ENCODE measurements at regions not wholly inside any gene's neighbourhood (a gene's known extent, or its start where the extent isn't known, plus 50 kb on each side); places are given as distances from the start of the nearest gene placed in this dataset.

GRCh38 chr18:72233106-72233505 is 311.0 kb downstream of the CBLN2 start:
- Histone ChIP-seq H3K27me3 (no peaks in the 10 kb centered on the region), H4K20me1 (ENCODE audit: insufficient read depth, poor library complexity, severe bottlenecking) (no peaks in the 10 kb centered on the region), H3K9me3 (ENCODE audit: low read depth) (no peaks in the 10 kb centered on the region), H3K79me2 (no peaks in the 10 kb centered on the region), H3K27ac (no peak overlapping the region), H3K9me2 (replicated peaks; ENCODE audit: insufficient read depth) (no peaks in the 10 kb centered on the region), H3K4me2 (no peak overlapping the region), H3K4me1 (ENCODE audit: insufficient read depth) (no peaks in the 10 kb centered on the region), H2AFZ (no peak overlapping the region), H3K4me3 (no peak overlapping the region), H3K36me3 (replicated peaks; ENCODE audit: insufficient read depth, low read depth) (no peaks in the 10 kb centered on the region)
- 52% methylated on average over 4 of the region's 4 CpGs for WGBS (ENCODE audit: low lambda C conversion rate, missing lambda C conversion rate)
- no peak for DNase-seq (ENCODE audit: low spot score)
- TF ChIP-seq EZH2phosphoT487 (IDR thresholded peaks at IDR 0.05; ENCODE audit: low read depth, severe bottlenecking, unreplicated experiment), result no peak
- TF ChIP-seq, protein P1, sequence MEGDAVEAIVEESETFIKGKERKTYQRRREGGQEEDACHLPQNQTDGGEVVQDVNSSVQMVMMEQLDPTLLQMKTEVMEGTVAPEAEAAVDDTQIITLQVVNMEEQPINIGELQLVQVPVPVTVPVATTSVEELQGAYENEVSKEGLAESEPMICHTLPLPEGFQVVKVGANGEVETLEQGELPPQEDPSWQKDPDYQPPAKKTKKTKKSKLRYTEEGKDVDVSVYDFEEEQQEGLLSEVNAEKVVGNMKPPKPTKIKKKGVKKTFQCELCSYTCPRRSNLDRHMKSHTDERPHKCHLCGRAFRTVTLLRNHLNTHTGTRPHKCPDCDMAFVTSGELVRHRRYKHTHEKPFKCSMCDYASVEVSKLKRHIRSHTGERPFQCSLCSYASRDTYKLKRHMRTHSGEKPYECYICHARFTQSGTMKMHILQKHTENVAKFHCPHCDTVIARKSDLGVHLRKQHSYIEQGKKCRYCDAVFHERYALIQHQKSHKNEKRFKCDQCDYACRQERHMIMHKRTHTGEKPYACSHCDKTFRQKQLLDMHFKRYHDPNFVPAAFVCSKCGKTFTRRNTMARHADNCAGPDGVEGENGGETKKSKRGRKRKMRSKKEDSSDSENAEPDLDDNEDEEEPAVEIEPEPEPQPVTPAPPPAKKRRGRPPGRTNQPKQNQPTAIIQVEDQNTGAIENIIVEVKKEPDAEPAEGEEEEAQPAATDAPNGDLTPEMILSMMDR (IDR thresholded peaks at IDR 0.05; ENCODE audit: poor library complexity), result no peak
- no peak for TF ChIP-seq EZH2 (IDR thresholded peaks at IDR 0.05; ENCODE audit: borderline replicate concordance)

DNA sequence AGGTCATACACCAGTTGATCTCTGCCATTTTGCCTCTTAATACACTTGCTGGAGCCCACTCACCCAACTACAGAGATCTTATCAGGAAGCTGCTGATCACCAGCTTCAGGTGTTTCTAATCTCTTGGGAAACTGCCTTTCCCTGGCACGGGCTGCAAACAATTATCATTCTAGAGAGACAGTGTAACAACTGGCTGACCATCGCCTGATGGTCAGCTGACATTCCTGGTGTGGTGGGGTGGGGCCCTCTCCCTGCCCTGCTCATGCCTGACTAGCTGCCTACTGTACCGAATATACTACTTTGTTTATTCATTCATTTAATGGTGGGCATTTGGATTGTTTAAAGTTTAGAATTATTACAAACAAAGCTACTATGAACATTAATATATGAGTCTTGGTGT is 311.5 kb downstream of the CBLN2 start:
- WGBS (ENCODE audit: low lambda C conversion rate, missing lambda C conversion rate), result 63% methylated on average over 3 of the region's 3 CpGs
- H4K20me1 ChIP-seq (ENCODE audit: insufficient read depth, poor library complexity, severe bottlenecking), result no peaks in the 10 kb centered on the region
- no peaks in the 10 kb centered on the region for H3K9me3 ChIP-seq (ENCODE audit: low read depth)
- no peak for DNase-seq (ENCODE audit: low spot score)
- no peak overlapping the region for H3K4me3 ChIP-seq
- H3K4me2 ChIP-seq, result no peak overlapping the region
- no peak overlapping the region for H2AFZ ChIP-seq
- no peaks in the 10 kb centered on the region for H3K4me1 ChIP-seq (ENCODE audit: insufficient read depth)
- no peak overlapping the region for H3K27ac ChIP-seq
- H3K79me2 ChIP-seq, result no peaks in the 10 kb centered on the region
- TF ChIP-seq EZH2phosphoT487 (IDR thresholded peaks at IDR 0.05; ENCODE audit: low read depth, severe bottlenecking, unreplicated experiment) (no peak), EZH2 (IDR thresholded peaks at IDR 0.05; ENCODE audit: borderline replicate concordance) (no peak)
- TF ChIP-seq, protein P1 (IDR thresholded peaks at IDR 0.05; ENCODE audit: poor library complexity), result no peak
- no peaks in the 10 kb centered on the region for H3K36me3 ChIP-seq (replicated peaks; ENCODE audit: insufficient read depth, low read depth)
- H3K27me3 ChIP-seq, result no peaks in the 10 kb centered on the region
- no peaks in the 10 kb centered on the region for H3K9me2 ChIP-seq (replicated peaks; ENCODE audit: insufficient read depth)

GRCh38 chr18:72225958-72226357 is 318.2 kb downstream of the CBLN2 start:
- Histone ChIP-seq H3K36me3 (replicated peaks; ENCODE audit: insufficient read depth, low read depth) (no peaks in the 10 kb centered on the region), H3K9me2 (replicated peaks; ENCODE audit: insufficient read depth) (no peaks in the 10 kb centered on the region), H3K4me1 (ENCODE audit: insufficient read depth) (no peaks in the 10 kb centered on the region), H3K27me3 (no peaks in the 10 kb centered on the region), H4K20me1 (ENCODE audit: insufficient read depth, poor library complexity, severe bottlenecking) (no peaks in the 10 kb centered on the region), H3K4me2 (no peak overlapping the region), H3K4me3 (no peak overlapping the region), H2AFZ (no peak overlapping the region), H3K27ac (no peak overlapping the region), H3K9me3 (ENCODE audit: low read depth) (no peaks in the 10 kb centered on the region), H3K79me2 (no peaks in the 10 kb centered on the region)
- no peak for DNase-seq (ENCODE audit: low spot score)
- whole genome bisulfite sequencing (ENCODE audit: low lambda C conversion rate, missing lambda C conversion rate), result 73% methylated on average over 4 of the region's 4 CpGs
- TF ChIP-seq, protein P1 (IDR thresholded peaks at IDR 0.05; ENCODE audit: poor library complexity), result no peak
- TF ChIP-seq EZH2 (IDR thresholded peaks at IDR 0.05; ENCODE audit: borderline replicate concordance) (no peak), EZH2phosphoT487 (IDR thresholded peaks at IDR 0.05; ENCODE audit: low read depth, severe bottlenecking, unreplicated experiment) (no peak)

DNA sequence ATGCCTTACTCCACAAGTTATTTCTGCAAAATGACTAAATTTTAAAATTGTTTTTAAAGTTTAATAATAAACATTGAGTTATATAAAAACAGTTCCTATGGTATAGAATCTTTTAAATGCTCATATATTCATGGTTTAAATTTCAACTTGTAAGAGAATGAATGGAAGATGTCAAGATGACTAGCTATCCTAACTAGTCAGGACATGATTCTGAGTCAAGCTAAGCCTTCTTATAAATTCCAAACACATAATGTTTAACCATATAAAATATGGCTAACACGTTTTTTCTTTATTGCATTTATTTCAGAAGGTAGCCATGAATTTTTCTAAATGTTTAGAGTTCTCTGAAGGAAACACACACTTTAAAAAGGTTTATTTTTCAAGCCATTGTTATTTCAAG is 320.4 kb downstream of the CBLN2 start:
- H3K4me3 ChIP-seq, result no peak overlapping the region
- H3K9me2 ChIP-seq (replicated peaks; ENCODE audit: insufficient read depth), result no peaks in the 10 kb centered on the region
- no peaks in the 10 kb centered on the region for H3K79me2 ChIP-seq
- no peaks in the 10 kb centered on the region for H3K36me3 ChIP-seq (replicated peaks; ENCODE audit: insufficient read depth, low read depth)
- no peaks in the 10 kb centered on the region for H3K27me3 ChIP-seq
- H2AFZ ChIP-seq, result no peak overlapping the region
- TF ChIP-seq, protein P1 (IDR thresholded peaks at IDR 0.05; ENCODE audit: poor library complexity), result no peak
- TF ChIP-seq EZH2phosphoT487 (IDR thresholded peaks at IDR 0.05; ENCODE audit: low read depth, severe bottlenecking, unreplicated experiment) (no peak), EZH2 (IDR thresholded peaks at IDR 0.05; ENCODE audit: borderline replicate concordance) (no peak)
- DNase-seq (ENCODE audit: low spot score), result no peak
- H4K20me1 ChIP-seq (ENCODE audit: insufficient read depth, poor library complexity, severe bottlenecking), result no peaks in the 10 kb centered on the region
- no peak overlapping the region for H3K27ac ChIP-seq
- no peaks in the 10 kb centered on the region for H3K9me3 ChIP-seq (ENCODE audit: low read depth)
- no peaks in the 10 kb centered on the region for H3K4me1 ChIP-seq (ENCODE audit: insufficient read depth)
- no peak overlapping the region for H3K4me2 ChIP-seq
- 33% methylated on average over 1 of the region's 1 CpG for WGBS (ENCODE audit: low lambda C conversion rate, missing lambda C conversion rate)
